ENCODE measurements at regions not wholly inside any gene's neighbourhood (a gene's known extent, or its start where the extent isn't known, plus 50 kb on each side); places are given as distances from the start of the nearest gene placed in this dataset.

- no peak for TF ChIP-seq CTCF (IDR thresholded peaks at IDR 0.05; ENCODE audit: poor library complexity, severe bottlenecking)
- ATAC-seq (ENCODE audit: low read depth) (no peak; the same call in 2 of the 3 replicates), DNase-seq (ENCODE audit: low spot score) (no peak)
- Histone ChIP-seq H3K27ac (ENCODE audit: poor library complexity, severe bottlenecking) (peak overlapping the region; percentile 72), H3K9me3 (ENCODE audit: severe bottlenecking) (no peaks in the 10 kb centered on the region), H3K27me3 (ENCODE audit: insufficient read depth, poor library complexity, severe bottlenecking) (no peaks in the 10 kb centered on the region), H3K4me3 (ENCODE audit: severe bottlenecking) (no peak overlapping the region), H3K4me1 (ENCODE audit: insufficient read depth, poor library complexity, severe bottlenecking) (peaks cover 21% of the 10 kb centered on the region), H3K36me3 (ENCODE audit: low read depth) (no peaks in the 10 kb centered on the region)
Measured at GRCh38 chr2:81648806-81649205, 1344.3 kb upstream of the LRRTM1 start.

GRCh38 chr2:81648370-81648769 lies 1343.8 kb upstream of the LRRTM1 start:
- Histone ChIP-seq H3K4me1 (ENCODE audit: insufficient read depth, poor library complexity, severe bottlenecking) (peaks cover 21% of the 10 kb centered on the region), H3K4me3 (ENCODE audit: severe bottlenecking) (no peak overlapping the region), H3K27me3 (ENCODE audit: insufficient read depth, poor library complexity, severe bottlenecking) (no peaks in the 10 kb centered on the region), H3K9me3 (ENCODE audit: severe bottlenecking) (no peaks in the 10 kb centered on the region), H3K36me3 (ENCODE audit: low read depth) (no peaks in the 10 kb centered on the region), H3K27ac (ENCODE audit: poor library complexity, severe bottlenecking) (peak overlapping the region; percentile 72)
- no peak for TF ChIP-seq CTCF (IDR thresholded peaks at IDR 0.05; ENCODE audit: poor library complexity, severe bottlenecking)
- no peak for DNase-seq (ENCODE audit: low spot score)
- no peak for ATAC-seq (ENCODE audit: low read depth)

GRCh38 chr2:81647715-81648230 lies 1343.2 kb upstream of the LRRTM1 start:
- no peak for ATAC-seq (ENCODE audit: low read depth)
- H3K9me3 ChIP-seq (ENCODE audit: severe bottlenecking): no peaks in the 10 kb centered on the region
- H3K27ac ChIP-seq (ENCODE audit: poor library complexity, severe bottlenecking): no peak overlapping the region
- no peaks in the 10 kb centered on the region for H3K36me3 ChIP-seq (ENCODE audit: low read depth)
- TF ChIP-seq CTCF (IDR thresholded peaks at IDR 0.05; ENCODE audit: poor library complexity, severe bottlenecking): no peak
- peaks cover 21% of the 10 kb centered on the region for H3K4me1 ChIP-seq (ENCODE audit: insufficient read depth, poor library complexity, severe bottlenecking)
- no peak overlapping the region for H3K4me3 ChIP-seq (ENCODE audit: severe bottlenecking)
- no peak for DNase-seq (ENCODE audit: low spot score)
- H3K27me3 ChIP-seq (ENCODE audit: insufficient read depth, poor library complexity, severe bottlenecking): no peaks in the 10 kb centered on the region

- DNase-seq (ENCODE audit: low spot score) (no peak), ATAC-seq (ENCODE audit: low read depth) (no peak)
- TF ChIP-seq CTCF (IDR thresholded peaks at IDR 0.05; ENCODE audit: poor library complexity, severe bottlenecking): no peak
- H3K27ac ChIP-seq (ENCODE audit: poor library complexity, severe bottlenecking): no peak overlapping the region
- H3K4me1 ChIP-seq (ENCODE audit: insufficient read depth, poor library complexity, severe bottlenecking): peaks cover 21% of the 10 kb centered on the region
- no peaks in the 10 kb centered on the region for H3K9me3 ChIP-seq (ENCODE audit: severe bottlenecking)
- no peaks in the 10 kb centered on the region for H3K27me3 ChIP-seq (ENCODE audit: insufficient read depth, poor library complexity, severe bottlenecking)
- no peaks in the 10 kb centered on the region for H3K36me3 ChIP-seq (ENCODE audit: low read depth)
- H3K4me3 ChIP-seq (ENCODE audit: severe bottlenecking): no peak overlapping the region
Measured at GRCh38 chr2:81645745-81646301, 1341.3 kb upstream of the LRRTM1 start.

- Histone ChIP-seq H3K9me3 (ENCODE audit: severe bottlenecking) (no peaks in the 10 kb centered on the region), H3K36me3 (ENCODE audit: low read depth) (no peaks in the 10 kb centered on the region), H3K27me3 (ENCODE audit: insufficient read depth, poor library complexity, severe bottlenecking) (no peaks in the 10 kb centered on the region), H3K27ac (ENCODE audit: poor library complexity, severe bottlenecking) (no peak overlapping the region), H3K4me3 (ENCODE audit: severe bottlenecking) (no peak overlapping the region), H3K4me1 (ENCODE audit: insufficient read depth, poor library complexity, severe bottlenecking) (peaks cover 8% of the 10 kb centered on the region)
- ATAC-seq (ENCODE audit: low read depth): peak; percentile 55; the same call in 1 of the 3 replicates
- no peak for DNase-seq (ENCODE audit: low spot score)
- no peak for TF ChIP-seq CTCF (IDR thresholded peaks at IDR 0.05; ENCODE audit: poor library complexity, severe bottlenecking)
Measured at GRCh38 chr2:81644189-81644588, 1339.6 kb upstream of the LRRTM1 start.

Measured in RWPE2 (cell line).